ENCODE measurements at regions not wholly inside any gene's neighbourhood (a gene's known extent, or its start where the extent isn't known, plus 50 kb on each side); places are given as distances from the start of the nearest gene placed in this dataset.

DNA sequence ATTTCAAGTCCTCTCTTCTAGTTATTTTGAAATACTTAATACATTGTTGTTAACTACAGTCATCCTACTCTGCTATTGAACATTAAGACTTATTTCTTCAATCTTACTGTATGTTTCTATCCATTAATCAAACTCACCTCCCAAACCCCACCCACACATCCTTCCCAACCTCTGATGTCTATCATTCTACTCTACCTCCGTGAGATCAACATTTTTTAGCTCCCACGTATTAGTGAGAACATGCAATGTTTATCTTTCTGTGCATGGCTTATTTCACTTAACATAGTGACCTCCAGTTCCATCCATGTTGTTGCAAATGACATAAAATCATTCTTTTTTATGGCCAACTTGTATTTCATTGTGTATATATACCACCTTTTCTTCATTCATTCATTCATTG, 236.6 kb upstream of the CTNNB1 start:
- Mint-ChIP-seq H3K27me3 (ENCODE audit: low read depth) (no peaks in the 10 kb centered on the region), H3K27ac (no peak overlapping the region), H3K4me3 (no peak overlapping the region), H3K4me1 (peaks cover 14 to 17% of the 10 kb centered on the region in 2 experiments), H3K9me3 (peaks cover 15 to 34% of the 10 kb centered on the region in 2 experiments), H3K36me3 (ENCODE audit: insufficient read depth in 1 of 3, low read depth in 3 of 3) (peaks cover 10 to 15% (median 10%) of the 10 kb centered on the region in 3 experiments)
- no peaks in the 10 kb centered on the region for H3K23me2 ChIP-seq (ENCODE audit: insufficient read length, low read depth, low read length, poor library complexity, severe bottlenecking)
- no peak overlapping the region for H2AFZ ChIP-seq (ENCODE audit: low read length)
- H3K23ac ChIP-seq (ENCODE audit: insufficient read length, low read depth, low read length): no peak overlapping the region
- H2BK120ac ChIP-seq (ENCODE audit: low read depth, low read length, poor library complexity, severe bottlenecking): no peak overlapping the region
- H4K20me1 ChIP-seq (ENCODE audit: control insufficient read depth, insufficient read depth, insufficient read length): no peaks in the 10 kb centered on the region
- H3K56ac ChIP-seq (ENCODE audit: insufficient read length, low read depth, low read length): no peak overlapping the region
- no peaks in the 10 kb centered on the region for H3K4me1 ChIP-seq (ENCODE audit: insufficient read depth, low read length)
- no peaks in the 10 kb centered on the region for H3K9me3 ChIP-seq (ENCODE audit: control insufficient read depth, low read depth, low read length)
- H2AK5ac ChIP-seq (ENCODE audit: insufficient read length, low read length): no peak overlapping the region
- no peak overlapping the region for H4K8ac ChIP-seq (replicated peaks; ENCODE audit: insufficient read length, low read depth, low read length)
- WGBS (ENCODE audit: extremely low coverage, insufficient read length, low lambda C conversion rate): 100% methylated on average over 1 of the region's 2 CpGs
- H3K4me2 ChIP-seq (ENCODE audit: insufficient read depth, insufficient read length, low read length): no peak overlapping the region
- DNase-seq: no peak
- H4K91ac ChIP-seq (ENCODE audit: insufficient read length, low read depth, low read length): no peak overlapping the region
- H2BK12ac ChIP-seq (ENCODE audit: insufficient read length, low read depth, low read length): no peak overlapping the region
- TF ChIP-seq, protein P1, sequence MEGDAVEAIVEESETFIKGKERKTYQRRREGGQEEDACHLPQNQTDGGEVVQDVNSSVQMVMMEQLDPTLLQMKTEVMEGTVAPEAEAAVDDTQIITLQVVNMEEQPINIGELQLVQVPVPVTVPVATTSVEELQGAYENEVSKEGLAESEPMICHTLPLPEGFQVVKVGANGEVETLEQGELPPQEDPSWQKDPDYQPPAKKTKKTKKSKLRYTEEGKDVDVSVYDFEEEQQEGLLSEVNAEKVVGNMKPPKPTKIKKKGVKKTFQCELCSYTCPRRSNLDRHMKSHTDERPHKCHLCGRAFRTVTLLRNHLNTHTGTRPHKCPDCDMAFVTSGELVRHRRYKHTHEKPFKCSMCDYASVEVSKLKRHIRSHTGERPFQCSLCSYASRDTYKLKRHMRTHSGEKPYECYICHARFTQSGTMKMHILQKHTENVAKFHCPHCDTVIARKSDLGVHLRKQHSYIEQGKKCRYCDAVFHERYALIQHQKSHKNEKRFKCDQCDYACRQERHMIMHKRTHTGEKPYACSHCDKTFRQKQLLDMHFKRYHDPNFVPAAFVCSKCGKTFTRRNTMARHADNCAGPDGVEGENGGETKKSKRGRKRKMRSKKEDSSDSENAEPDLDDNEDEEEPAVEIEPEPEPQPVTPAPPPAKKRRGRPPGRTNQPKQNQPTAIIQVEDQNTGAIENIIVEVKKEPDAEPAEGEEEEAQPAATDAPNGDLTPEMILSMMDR (conservative IDR thresholded peaks at IDR 0.05): no peak
- no peak overlapping the region for H3K27ac ChIP-seq (ENCODE audit: insufficient read length, low read depth, low read length)
- no peak overlapping the region for H2BK15ac ChIP-seq (ENCODE audit: low read depth, low read length)
- no peak overlapping the region for H2BK5ac ChIP-seq (ENCODE audit: insufficient read length, low read length)
- H4K5ac ChIP-seq (ENCODE audit: insufficient read length, low read depth, low read length): no peak overlapping the region
- H3K27me3 ChIP-seq (ENCODE audit: insufficient read depth, low read length): no peaks in the 10 kb centered on the region
- no peak overlapping the region for H3K18ac ChIP-seq (ENCODE audit: insufficient read length, low read depth, low read length)
- H3T11ph ChIP-seq (ENCODE audit: low read length): no peak overlapping the region
- no peak overlapping the region for H2BK20ac ChIP-seq (ENCODE audit: low read depth, low read length, poor library complexity, severe bottlenecking)
- H3K9ac ChIP-seq (ENCODE audit: extremely low read depth, insufficient read length, low read length): no peak overlapping the region
- no peaks in the 10 kb centered on the region for H3K79me2 ChIP-seq (ENCODE audit: insufficient read depth, low read length)
- no peak overlapping the region for H3K4ac ChIP-seq (ENCODE audit: low read depth, low read length)
- H3K79me1 ChIP-seq (ENCODE audit: insufficient read depth, low read depth, low read length, poor library complexity, severe bottlenecking): no peaks in the 10 kb centered on the region
- no peak overlapping the region for H3K14ac ChIP-seq (ENCODE audit: insufficient read depth, low read length)

Measured in H9 (cell line).